GM18517 (cell line): ENCODE measurements at regions not wholly inside any gene's neighbourhood (a gene's known extent, or its start where the extent isn't known, plus 50 kb on each side); places are given as distances from the start of the nearest gene placed in this dataset.
A peak's percentile ranks its signal among the peaks of the same experiment; 100 is the strongest.

Experiments
- ATAC-seq: cut with Tn5 transposase; IDR thresholded peaks from one replicate; pipeline ENCODE4 v1.9.1; 2021; ENCODE audit warnings: mild to moderate bottlenecking, moderate library complexity; ENCODE audit not compliant: unreplicated experiment

DNA sequence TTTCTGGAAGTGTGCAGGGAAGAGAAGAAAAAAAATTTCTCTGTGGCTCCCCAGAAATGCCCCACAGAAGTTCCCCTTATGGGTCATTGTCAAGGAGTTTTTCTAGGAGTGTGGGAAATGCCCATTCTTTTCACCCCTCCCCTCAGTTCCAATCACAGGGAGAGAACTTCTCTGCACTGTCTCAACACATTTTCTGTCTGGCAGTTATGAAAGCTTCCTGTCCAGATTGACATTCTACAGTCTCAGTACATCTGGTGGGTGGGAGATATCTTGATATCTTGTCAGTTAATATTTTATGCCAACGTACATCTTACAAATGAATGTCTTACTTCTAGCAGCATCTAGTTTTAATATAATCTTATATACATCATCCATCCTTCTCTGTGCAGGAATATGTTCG lies 566.8 kb upstream of the AADAT start:
- no peak for ATAC-seq

DNA sequence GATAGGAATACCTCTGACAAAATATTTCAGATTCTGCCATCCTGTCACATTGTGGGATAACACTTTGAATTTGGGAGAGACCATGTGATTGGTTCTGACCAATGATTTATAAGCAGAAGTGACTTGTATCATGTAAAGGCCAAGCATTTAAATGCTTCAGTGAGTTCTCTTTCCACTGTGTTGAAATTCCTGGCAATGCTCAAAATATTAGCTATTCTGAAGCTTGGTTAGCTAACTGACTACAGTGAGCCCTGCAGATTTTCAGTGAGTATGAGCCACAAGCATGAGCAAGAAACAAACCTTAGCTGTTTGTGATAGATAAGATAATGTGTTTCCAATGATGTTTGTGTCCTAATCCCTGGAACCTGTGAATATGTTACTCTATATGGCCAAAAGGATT lies 562.8 kb upstream of the AADAT start:
- no peak for ATAC-seq

DNA sequence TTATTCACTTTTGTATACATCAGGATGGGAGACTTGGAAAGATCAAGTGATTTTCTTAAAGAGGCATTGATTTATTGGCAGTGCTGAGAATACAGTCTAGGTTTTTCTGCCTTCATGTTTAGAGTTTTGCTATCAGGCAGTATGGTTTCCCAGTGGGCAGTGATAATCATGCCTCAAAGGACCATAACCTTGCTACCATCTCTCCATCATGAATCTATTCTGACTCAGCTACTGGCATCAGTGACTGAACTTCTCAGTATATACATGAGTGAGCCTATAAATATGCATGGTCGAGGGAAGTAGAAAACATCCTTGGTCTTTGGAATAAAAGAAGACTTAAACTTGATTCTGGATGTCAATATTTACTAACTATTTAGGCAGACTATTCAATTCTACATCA lies 562.0 kb upstream of the AADAT start:
- no peak for ATAC-seq

DNA sequence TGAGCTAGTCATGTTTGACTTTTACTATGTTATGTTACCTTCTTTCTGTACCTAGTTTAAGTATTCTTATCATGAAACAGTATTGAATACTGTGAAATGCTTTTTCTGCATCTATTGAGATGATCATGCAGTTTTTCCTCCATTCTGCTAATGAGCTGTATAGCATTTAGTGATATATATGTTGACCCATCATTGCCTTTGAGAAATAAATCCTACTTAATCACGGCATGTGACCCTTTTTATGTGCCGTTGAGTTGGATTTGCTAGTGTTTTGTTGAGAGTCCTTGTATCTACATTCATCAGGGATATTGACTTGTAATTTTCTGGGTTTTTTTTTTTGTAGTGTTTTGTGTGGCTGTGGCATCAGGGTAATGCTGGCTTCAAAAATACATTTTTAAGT lies 537.7 kb upstream of the AADAT start:
- no peak for ATAC-seq

DNA sequence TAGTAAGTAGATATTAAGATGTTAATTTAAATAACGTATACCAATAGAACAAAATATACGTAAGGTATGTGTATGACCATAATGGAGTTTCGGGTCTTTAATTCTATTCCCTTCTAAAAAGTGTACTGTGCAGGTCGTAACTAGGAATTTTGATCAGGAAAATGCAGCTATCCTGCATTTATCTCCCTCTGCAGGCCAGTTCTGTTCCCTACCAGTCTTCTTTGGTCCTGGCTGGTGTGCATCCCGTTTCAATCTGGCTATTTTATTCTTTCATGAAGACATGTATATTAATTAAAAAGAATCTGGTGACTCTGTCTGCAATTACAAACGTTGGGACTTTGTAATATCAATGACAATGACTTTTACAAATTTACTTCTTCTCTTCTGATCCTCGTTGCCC lies 534.1 kb upstream of the AADAT start:
- ATAC-seq, result no peak

DNA sequence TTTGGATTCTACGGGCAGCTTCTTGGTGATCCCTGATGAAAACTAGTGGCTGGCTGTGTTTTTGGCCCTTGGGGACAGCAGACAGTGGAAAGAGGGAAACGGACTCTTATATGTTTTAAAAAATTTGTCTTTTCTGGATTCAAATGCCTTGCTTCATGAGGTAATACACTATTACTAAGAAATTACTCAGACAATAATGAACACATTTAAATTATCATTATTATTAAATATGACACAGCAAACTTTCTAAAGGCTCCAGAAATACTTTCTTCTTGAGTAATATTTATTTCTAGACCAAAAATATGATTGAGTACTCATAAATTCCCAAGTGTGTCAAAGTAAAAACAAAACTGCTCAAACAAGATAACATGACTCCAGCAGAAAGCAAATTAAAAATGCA lies 520.7 kb upstream of the AADAT start:
- no peak for ATAC-seq

DNA sequence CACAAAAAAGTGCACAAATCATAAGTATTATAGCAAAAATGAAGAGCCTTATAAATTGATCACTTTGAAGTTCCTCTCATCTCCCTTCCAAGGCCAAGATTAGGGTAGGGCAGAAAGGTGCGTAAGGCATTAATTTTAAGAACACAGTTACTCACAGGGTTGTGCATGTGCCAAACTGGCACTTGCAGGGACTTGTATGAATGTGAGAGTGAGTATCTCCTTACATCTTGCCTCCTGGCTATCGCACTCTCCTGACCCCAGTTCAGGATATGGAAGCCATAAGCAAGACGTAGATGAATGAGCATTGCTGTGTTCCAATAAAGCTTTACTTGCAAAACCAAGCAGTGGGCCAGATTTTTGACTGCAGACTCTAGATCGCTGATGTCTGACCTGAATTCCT lies 510.1 kb upstream of the AADAT start:
- no peak for ATAC-seq

DNA sequence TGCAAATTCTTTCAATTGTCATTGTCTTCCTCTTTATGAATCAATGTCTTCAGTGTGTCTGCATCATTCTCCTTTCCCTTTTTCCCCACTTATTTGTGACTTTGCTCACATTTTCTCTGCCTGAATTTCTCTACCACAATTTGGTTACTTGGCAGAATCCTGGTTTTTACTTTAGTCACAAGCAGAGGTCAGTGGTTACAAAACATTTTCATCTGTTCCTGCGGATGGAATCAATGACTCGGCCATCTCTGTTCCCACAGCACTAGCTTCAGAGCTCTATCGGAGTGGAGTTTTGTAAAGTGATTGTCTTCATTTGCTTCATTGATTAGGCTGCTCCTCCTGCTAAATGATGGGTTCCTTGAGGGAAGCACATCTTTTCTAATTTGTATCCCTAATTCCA lies 501.3 kb upstream of the AADAT start:
- no peak for ATAC-seq

DNA sequence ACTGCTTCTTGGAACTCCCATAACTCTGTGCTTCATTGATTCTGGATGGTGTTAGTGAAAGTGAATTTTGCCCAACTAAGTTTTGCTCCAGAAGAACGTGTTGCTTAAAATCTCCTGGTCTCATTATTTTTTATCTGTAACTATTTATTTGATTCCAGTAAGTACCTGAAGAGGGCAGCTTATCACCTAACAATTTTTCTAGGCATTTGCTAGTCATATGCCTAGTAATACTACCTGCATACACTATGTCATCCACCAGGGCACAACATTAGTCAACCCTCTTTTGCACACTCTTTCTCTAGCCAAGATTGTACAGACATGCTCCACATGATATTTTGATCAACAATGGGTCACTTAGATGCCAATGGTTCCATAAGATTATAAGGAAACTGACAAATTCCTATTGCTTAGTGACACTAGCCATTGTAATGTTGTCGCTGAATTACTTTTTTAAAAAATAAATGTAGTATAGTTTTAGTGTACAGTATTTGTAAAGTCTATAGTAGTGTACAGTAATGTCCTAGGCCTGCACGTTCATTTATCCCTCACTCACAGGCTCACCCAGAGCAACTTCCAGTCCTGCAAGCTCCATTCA lies 499.9 kb upstream of the AADAT start:
- peak; percentile 98 for ATAC-seq

DNA sequence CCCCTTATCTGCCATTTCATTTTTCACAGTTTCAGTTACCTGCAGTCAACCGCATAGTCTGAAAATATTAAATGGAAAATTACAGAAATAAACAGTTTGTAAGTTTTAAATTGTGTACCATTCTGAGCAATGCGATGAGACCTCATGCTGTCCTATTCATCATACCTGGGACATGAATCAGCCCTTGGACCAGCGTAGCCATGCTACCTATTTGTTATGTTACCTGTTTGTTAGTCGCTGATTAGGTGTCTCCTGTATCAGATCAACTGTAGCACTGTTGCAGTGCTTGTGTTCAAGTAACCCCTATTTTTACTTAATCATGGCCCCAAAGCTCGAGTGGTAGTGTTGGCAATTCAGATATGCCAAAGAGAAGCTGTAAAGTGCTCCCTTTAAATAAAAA lies 492.2 kb upstream of the AADAT start:
- ATAC-seq, result no peak

DNA sequence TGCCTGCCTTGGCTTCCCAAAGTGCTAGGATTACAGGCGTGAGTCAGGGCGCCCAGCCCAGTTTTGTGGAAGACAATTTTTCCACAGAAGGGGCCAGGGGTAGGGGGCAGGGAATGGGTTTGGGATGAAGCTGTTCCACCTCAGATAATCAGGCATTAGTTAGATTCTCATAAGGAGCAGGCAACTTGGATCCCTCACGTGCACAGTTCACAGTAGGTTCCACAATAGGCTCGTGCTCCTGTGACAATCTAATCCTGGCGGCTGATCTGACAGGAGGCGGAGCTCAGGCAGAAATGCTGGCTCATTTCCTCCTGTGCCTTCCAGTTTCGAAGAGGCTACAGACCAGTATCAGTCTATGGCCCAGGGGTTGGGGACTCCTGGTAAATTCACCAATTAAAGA lies 491.6 kb upstream of the AADAT start:
- no peak for ATAC-seq

DNA sequence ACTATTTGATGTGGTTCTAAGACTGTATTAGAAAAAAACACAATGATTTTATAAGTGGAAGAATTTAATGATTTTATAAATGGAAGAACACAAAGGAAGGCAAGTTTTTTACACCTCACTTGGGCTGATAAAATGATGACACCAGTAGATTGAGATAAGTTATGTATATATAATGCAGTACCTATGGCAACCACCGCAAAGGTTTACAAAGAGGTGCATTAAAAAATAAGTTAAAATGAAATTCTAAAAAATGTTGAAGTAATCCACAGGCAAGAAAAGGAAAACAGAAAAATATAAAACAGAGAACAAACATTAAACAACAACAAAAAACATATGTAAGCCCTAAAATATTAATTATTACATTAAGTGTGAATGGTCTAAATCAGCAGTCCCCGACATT lies 490.9 kb upstream of the AADAT start:
- no peak for ATAC-seq

DNA sequence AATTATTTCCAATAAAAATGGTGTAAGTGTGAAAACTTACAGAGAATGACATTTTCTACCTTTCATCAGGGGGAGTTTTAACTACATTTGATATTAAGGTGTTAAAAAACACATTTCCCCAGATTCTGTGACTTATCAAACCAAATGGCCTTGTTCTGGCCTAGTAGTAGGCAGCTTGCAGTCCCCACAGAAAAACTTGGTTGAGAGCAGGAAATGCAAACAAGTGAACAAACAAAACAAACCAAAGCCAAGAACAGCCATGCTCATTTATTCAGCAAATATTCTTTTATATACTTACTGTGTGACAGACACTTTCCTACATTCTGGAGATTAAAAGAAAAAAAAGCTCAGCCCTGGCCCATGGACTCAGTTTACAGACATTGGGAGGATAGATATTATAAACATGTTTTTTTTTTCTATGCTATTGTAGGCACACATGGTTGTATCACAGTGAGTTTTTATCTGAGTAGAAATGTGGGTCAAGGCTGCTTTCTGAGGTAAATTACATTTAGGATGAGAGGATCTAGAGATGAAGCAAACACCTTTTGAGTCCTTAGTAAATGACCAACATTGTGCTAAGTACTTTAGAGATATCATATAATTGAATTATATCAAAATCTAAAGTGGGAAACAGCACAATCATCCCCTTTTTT lies 449.2 kb upstream of the AADAT start:
- ATAC-seq, result no peak

DNA sequence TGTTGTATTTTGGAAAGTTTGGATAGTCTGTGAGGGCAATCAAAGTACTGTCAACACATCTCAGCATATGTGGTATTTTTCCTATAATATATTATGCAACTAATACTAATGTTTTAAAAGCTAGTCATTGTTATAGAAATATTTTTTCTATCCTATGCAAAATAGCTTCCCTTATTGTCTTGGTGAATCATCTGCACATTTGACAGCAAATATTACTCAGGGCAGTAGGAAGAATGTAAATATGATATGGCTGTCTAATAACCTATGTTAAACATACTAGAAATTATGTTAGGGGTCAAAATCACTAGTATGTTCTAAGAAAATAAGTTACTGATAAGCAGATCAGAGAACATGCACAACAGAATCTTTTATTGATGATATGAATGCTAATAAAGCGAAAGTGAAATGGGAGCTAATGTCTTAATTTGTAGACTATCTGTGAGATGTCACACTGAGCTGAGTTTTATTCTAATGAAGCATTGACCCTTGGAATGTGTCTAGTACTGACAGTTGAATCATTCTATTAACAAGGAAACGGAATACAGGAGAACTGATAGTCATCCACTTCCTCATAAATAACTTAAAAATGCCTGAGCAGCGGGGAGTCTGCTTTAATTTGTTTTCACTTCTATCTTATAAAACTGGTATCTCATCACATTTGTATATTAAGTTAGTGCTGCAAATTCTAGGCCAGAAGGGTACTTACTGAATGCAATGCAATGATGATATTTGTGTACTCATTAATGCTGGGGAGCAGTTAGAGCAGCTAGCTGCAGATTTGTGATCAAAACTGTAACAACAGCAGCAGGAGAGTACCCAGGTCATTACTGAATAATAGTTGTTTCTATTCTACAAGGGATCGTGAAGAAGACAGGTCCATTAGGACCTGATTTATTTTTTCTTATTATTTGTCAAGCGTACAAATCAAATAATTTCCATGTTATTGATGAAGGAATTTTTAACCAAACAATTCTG lies 440.3 kb upstream of the AADAT start:
- no peak for ATAC-seq

DNA sequence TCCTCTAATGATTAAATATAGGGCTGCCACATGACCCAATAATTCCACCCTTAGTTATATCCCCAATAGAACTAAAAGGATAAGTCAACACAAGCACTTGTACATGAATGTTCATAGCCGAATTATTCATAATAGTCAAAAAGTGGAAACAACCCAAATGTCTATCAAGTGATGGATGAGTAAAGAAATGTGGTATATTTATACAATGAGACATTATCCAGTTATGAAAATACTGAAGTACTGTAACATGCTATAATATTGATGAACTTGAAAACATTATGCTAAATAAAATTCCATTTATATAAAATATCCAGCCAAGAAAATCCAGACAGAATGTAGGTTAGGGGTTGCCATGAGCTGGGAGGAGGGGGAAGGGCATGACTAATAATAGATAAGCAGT lies 436.7 kb upstream of the AADAT start:
- no peak for ATAC-seq

DNA sequence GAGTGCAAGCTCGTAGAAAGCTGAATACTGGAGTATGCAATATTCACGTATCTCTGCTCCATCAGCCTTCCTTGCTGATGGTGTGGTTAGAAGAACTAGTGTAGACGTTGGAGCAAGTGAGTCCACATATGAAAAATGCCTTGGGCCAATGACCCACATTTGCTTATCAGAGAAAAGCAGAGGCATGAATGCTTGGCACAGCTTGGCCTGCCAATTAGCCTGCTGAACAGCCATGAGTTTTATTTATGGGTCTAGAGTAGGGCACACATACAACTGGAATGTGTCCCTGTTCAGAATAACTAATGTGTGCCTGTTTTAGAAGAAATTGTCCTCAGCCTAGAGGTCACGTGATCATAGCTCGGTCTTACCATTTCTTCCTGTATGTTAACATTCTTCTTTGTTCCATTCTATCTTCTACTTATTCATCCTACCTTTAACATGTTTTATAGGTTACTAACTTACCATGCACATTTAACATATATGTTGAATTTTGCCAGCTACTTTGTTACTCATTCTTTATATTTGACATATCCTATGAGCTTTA lies 432.7 kb upstream of the AADAT start:
- no peak for ATAC-seq

DNA sequence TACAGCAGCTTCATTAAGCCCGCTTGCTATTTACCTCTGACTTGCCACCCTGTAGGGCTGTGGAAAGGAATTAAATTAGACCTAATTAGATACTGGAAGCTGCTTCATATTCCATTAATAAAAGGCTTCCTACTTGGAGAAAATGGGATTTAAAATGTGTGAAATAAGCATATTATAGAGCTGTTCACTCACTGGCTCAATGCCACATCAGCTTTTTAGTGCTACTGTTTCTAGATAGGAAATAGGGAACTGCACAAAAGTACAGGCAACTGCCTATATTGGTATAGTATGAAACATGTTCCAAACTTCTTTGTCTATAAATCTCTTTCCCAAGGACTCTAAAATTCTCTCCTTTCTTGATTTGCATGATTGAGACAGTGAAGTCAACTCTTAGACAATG lies 407.9 kb upstream of the AADAT start:
- ATAC-seq, result no peak

DNA sequence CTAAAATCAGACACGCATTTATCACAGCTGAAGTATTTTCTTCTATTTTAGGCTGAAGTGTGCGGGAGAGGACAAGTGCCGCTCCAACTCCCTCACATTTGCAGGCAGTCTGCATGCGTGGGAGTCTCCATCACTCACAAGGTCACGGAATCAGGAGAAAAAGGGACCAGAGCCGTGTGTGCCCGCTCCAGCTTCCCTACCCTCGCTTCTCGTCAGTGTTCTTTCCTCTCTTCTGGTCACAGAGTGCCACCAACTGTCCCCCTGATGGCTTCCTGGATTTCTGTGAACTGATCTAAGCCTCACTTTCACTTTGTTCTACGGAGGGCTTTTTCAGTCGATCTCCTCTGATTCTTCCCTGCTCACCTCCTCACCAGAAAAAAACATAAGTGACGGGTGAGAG lies 407.4 kb upstream of the AADAT start:
- no peak for ATAC-seq

DNA sequence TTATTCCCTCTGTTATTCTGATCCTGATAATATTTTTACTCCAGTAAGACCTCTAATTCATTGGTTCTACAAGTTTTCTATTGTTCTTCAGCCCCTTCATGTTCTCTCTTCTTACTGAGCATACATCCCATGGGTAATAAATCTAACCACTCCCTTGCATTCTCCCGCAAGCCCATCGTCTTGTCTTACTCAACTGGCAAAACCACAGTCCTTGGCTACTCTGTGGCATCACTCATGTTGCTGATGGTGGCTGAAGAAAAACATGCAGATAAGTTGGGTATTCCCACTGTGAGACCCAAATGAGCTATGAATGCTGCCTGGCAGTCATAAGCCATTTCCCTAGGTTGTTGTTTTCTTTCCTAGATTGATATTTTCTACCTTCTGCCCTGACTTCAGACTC lies 402.2 kb upstream of the AADAT start:
- ATAC-seq, result no peak

DNA sequence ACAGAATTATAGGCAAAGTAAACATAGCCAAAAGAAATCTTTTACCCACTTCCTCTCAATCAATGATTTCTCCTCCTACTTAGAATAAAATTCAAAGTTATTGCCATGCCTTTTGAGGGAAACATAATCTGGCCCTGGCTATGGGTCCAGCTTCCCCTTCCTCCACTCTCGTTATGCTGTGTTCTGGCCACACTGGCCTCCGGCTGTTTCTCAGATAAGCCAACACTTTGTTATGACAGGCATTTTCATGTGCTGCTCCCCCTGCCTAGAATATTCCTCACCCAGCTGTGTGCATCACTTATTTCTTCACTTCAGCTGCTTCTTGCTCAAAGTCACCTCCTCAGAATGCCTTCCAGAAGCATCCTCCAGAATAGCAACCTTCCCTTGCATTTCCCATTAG lies 386.6 kb upstream of the AADAT start:
- no peak for ATAC-seq

DNA sequence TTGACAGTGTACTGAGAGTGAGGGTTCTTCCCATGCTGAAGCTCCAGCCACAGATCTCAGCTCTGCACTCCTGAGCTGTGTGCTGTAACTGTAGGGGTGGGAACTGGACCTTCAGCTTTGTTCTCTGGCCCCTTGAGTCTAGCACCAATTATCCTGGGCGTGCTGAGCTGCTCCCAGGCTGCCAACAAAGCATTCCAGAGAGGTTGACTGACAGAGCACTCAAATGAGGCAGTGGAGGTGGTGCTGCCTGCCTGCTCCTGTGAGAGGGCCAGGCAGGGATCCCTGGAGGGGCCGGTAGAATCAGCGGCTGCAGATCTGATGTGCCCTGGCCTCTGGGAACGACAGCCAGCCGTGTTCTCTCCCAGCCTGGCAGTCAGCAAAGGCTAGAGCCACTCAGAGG lies 375.7 kb upstream of the AADAT start:
- no peak for ATAC-seq
